ENCODE measurements at regions not wholly inside any gene's neighbourhood (a gene's known extent, or its start where the extent isn't known, plus 50 kb on each side); places are given as distances from the start of the nearest gene placed in this dataset.

DNA sequence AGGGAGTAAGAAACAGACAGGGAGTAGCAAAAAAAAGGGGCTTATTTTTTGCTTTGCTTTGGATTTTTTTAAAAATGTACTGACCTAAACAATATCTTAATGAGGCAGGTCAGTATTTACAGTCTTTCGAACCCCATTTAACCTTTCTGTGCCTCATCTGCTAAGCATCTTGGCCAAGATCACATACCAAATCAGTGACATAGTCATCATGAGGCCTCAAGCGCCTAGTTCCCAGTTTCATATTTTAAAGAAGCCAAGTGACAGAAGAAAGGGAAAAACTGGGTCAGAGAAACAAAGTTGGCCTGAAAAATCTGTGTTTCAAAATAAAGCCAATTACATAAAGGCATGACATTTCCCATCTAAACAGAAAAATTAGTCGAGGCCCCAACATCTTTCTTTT lies 94.6 kb upstream of the WDR44 start (continued):
- TF ChIP-seq, protein P1, sequence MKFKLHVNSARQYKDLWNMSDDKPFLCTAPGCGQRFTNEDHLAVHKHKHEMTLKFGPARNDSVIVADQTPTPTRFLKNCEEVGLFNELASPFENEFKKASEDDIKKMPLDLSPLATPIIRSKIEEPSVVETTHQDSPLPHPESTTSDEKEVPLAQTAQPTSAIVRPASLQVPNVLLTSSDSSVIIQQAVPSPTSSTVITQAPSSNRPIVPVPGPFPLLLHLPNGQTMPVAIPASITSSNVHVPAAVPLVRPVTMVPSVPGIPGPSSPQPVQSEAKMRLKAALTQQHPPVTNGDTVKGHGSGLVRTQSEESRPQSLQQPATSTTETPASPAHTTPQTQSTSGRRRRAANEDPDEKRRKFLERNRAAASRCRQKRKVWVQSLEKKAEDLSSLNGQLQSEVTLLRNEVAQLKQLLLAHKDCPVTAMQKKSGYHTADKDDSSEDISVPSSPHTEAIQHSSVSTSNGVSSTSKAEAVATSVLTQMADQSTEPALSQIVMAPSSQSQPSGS (IDR thresholded peaks at IDR 0.05; ENCODE audit: low read length), result no peak

Measured in H1 (cell line).